NK-92 (cell line): ENCODE measurements at regions not wholly inside any gene's neighbourhood (a gene's known extent, or its start where the extent isn't known, plus 50 kb on each side); places are given as distances from the start of the nearest gene placed in this dataset.

Experiments
- DNase-seq: peaks from one replicate; lab custom pipeline; 2025; ENCODE audit not compliant: unreplicated experiment; lab: John Stamatoyannopoulos, UW

DNA sequence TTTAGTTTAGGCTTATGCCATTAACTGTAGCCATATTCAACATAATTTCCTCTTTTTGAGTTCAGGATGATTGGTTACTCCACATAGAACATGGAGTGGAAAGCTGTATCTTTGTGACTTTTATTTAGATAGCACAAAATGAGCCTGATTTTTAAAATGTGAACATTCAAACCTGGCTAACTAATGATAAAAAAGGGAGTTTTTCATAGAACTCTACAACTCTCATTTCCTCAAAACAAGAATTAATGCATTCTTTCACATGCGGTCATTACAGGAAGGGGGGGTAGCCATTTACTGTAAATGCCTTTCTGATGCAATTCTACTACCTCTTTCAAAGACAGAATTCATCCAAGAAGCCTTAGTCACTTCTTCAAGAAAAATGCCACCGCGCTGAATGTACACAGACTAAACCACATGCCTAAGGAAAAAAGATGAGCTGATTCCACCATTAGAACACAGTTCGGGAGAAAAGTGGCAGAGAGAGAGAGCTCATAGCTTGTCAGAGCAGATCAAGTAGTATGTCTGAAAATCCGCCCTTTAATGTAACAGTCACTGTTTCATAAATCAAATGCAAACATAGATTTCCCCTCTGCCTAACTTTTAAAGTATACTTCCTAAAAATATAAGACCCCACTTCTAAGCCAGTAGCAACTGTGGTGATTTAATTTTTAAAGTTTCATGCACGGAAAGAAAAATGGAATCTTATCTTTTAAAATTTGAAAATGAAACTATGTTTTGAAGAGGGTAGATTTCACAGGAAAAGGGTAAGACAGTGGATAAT, 226.4 kb upstream of the KLF14 start:
- DNase-seq: no peak

DNA sequence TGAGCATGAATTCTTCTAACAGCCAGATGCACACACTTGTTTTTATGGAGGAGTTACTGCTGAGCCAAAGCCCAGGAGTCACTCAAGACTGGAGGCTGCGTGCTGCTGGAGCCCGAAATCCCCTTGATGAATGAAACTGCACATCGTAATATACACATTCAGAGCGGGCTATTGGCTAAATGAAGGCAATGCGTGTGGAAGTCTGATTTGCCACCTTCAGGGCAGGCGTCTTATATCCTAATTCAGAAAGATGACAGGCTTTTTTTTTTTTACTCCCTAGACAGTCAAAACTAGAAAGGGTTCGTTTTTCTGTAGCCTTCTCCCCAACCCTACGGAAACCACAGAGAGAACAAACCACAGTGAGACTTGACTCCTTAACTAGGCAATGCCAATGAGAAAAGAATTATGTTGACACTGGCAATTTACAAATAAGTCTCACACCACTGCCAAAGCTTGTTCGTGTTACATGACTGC, 227.2 kb upstream of the KLF14 start:
- DNase-seq: no peak

DNA sequence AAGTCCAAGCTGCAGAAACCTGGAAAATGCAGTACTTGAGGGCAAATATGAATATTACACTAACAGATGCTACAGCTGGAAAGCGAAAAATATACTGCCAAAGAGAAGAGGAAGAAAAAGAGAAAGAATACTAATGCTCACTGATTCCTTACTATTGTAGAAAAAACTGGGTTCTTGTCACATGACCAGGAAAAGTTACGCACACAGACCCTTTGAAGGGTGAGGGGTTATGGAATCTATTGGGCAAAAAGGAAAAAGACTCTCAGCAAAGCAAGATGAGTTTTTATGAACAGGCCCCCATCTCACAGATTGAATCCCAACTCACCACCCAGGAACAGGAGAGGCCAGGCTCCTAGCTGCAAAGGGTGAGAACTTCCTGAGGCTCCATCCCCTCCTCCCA, 228.1 kb upstream of the KLF14 start:
- no peak for DNase-seq

DNA sequence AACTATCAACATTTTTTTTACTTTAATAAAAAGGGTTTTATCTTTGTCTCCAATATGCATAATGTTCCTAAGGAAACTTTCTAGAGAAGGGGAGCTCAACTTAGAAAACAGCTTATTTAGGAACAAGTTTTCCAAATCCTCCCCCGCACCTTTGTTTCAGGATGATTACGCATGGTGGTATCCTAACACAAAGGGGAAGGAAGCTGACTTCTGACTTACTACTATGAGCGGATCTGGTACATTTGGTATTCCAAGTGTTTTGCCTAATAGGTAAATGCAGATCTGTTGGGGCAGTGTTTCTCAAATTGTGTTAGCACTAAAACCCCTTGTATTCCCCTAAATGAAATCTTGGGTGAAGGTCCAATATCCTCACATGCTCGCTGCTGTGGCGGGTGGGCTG, 229.3 kb upstream of the KLF14 start:
- no peak for DNase-seq

DNA sequence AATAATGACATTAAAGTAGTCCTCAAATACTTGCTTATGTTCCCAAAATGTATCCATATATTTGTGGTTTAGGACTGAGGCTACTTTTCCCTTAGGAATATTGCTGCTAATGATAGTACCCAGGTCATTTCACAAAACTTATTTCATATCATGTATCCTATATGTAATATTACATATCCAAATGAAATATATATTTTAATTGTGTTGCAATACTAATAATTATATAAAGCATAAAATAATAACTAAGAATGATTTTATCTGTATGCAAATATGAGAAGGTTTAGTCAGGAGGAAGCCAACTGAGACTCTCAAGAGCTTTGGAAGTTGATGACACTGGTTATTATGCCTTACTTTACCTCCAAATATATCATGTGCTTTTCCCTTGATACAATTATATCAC, 231.5 kb upstream of the KLF14 start:
- DNase-seq: no peak

DNA sequence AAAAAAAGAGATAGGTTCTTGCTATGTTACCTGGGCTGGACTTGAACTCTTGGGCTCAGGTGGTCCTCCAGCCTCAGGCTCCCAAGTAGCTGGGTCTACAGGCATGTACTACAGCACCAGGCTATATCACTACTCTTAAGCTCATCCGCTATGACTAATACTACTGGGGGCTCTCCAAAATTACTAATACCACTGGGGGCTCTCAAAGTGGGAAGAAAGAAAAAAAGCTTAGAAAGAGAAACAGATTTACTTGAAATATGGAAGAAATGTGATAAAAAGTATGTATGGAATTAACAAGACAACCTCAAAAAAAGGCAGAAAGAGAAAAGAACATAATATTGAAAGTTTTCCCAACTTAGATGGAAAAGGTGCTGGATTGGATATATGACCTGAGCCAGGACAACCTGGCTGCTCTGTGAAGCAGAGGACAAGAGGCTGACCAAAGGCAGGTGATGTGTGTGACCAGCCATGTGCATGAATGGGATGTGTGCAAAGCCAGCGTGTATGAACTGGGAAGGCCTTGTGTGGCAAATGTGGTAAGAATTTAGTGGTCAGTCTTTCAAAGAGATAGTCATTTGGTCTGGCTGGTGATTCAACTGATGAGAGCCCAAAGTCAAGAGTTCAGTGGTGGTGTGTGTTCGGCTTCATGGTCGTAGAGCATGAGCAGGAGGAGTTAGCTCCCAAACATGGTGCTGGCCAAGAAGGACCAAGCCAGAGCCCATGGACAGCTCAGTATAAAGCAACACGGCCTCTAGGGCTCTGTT, 232.4 kb upstream of the KLF14 start:
- no peak for DNase-seq

DNA sequence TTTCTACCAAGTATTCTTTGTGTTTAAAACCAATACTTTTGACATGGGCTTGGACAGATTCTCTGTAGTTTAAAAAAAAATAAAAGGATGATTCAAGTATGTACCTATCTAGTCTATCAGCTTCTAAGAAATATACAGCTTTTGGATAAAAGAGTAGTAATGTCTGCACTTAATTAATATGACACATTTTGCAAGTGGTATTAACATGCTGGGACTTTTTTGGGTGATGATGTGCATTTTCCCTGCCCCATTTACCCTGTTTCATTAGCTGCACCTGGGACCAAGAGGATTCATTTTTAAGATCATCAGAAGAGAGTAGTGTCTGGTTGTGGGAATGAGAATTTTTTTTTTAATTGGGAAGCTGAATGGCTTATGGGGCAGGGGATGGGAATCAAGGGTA, 236.2 kb upstream of the KLF14 start:
- no peak for DNase-seq

DNA sequence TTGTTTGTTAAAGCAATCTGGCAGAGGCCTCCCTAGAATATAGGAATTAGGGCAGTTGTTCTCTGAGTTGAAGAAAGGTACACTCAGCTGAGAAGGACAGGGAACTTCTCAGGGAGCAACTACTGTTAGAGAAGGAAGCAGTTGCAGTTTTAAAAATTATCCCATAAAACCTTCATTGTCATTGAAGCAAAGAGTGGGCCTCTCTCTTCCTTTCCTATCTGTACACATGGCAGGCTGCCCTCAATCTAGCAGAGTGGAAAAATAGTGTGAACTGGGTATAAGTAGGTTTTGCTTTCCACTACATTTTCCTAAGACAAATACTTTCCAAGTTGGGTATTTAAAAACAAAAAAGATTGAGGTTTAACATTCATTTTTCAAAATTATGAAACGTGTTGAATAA, 236.7 kb upstream of the KLF14 start:
- no peak for DNase-seq

DNA sequence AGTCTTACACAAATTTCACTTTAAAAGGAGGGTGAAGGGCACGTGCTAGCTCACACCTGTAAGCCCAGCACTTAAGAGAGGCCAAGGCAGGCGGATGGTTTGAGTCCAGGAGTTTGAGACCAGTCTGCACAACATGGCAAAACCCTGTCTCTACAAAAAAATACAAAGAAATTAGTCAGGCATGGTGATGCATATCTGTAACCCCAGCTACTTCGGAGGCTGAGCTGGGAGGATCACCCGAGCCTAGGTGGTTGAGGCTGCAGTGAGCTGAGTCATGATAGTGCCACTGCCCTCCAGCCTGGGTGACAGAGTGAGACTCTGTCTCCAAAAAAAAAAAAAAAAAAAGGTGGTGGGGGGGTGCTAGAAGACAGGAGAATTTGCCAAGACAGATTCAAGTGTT, 237.3 kb upstream of the KLF14 start:
- DNase-seq: no peak

DNA sequence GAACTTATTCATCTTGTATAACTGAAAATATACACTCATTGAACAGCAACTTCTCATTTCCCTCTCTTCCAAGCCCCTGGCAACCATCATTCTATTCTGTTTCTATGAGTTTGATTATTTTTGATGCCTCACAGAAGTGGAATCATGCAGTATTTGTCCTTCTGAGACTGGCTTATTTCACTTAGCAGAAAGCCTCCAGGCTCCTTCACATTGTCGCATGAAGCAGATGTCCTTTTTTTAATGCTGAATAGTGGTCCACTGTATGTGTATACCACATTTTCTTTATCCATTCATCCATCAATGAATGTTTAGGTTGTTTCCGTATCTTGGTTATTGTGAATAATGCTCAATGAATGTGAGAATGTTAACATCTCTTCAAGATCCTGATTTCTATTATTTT, 238.2 kb upstream of the KLF14 start:
- no peak for DNase-seq

DNA sequence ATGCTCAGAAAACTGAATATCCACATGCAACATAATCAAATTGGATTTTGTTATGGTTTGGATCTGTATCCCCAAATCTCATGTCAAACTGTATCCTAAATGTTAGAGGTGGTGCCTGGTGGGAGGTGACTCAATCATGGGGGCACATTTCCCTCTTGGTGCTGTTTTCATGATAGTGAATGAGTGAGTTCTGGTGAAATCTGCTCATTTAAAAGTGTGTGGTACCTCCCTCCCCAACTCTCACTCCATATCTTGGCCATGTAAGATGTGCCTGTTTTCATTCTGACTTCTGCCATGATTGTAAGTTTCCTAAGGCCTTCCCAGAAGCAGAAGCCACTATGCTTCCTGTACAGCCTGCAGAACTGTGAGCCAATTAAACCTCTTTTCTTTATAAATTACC, 239.6 kb upstream of the KLF14 start:
- DNase-seq: no peak

DNA sequence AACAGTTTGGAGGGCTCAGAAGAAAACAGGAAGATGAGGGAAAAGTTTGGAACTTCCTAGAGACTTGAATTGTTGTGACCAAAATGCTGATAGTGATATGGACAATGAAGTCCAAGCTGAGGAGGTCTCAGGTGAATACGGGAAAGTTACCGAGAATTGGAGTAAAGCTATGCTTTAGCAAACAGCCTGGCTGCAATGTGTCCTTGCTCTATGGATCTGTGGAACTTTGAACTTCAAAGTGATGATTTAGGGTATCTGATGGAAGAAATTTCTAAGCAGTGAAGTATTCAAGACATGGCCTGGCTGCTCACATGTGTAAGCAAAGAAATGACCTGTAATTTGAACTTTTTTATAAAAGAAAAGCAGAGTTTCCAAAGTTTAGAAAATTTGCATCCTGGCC, 240.2 kb upstream of the KLF14 start:
- no peak for DNase-seq

DNA sequence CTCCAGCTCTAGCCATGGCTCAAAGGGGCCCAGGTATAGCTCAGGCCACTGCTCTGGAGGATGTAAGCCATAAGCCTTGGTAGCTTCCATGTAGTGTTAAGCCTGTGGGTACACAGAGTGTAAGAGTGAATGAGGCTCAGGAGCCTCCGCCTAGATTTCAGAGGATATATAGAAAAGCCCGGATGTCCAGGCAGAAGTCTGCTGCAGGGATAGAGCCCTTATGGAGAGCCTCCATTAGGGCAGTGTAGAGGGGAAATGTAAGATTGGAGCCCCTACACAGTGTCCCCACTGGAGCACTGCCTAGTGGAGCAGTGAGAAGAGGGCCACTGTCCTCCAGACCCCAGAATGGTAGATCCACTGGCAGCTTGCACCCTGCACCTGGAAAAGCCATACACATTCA, 240.8 kb upstream of the KLF14 start:
- no peak for DNase-seq

DNA sequence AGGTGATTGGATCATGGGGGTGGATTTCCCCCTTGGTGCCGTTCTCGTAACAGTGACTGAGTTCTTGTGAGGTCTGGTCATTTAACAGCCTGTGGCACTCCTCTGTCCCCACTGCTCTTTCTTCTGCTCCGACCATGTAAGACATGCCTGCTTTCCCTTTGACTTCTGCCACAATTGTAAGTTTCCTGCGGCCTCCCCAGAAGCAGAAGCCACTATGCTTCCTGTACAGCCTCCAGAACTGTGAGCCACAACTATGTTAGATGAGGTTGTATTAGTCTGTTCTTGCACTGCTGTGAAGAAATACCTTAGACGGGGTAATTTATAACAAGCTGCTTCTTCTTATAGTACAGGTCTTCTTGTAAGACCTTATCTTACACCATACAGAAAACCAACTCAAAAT, 241.7 kb upstream of the KLF14 start:
- DNase-seq: no peak

DNA sequence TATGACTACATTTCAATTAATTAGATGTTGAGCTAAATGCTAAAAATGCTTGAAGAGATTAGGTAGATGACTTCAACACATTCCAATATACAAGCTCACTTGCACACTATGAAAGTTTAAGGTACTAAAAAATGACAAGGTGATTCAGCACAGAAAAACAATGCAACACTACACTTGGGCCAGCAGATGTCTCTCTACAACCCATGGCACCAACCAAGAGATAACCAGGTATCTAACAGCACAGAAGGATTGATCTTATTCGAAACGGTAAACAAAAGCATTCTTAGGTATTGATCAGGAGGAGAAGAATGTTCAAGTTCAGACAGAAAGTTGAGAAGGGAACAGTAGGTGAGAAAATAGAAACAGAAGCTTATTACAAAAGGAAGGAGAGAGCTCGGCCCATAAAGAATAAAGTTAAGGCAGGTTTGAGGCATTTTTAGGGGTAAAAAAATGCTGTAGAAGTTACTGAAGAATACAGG, 248.2 kb upstream of the KLF14 start:
- no peak for DNase-seq

DNA sequence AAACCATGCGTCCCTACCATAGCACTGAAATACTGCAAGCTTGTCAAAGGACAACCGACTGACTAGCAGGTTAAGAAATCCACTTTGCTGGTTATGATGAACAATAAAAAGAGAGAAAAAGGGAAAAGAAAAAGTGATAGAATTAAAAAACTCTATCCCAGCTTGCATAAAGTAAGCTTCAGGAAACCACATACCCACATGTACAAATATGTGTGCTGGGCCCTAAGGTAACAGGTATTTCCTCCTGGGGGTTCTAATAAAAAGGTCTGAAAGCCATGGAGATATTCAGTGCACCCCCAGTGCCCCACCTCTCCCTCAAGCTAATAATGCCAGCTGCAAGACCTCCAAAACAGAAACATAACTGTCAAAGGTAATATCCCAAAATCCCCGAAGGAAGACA, 248.6 kb upstream of the KLF14 start:
- DNase-seq: no peak

DNA sequence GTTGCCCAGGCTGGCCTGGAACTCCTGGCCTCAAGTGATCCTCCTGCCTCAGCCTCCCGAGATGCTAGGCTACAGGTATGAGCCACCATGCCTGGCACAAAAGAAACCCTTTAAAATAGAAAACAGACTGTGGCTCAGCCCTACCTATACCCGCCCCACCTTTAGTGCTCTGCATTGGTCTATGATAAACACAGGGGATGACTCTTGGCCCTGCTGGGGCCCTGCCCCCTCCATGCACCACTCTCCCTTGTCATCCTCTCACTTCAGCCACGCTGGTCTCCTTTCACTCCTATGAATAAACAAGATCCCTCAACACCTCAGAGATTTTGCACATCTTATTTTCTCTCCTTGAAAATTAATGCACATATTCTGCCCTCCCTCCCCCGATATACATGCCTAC, 251.4 kb upstream of the KLF14 start:
- no peak for DNase-seq

DNA sequence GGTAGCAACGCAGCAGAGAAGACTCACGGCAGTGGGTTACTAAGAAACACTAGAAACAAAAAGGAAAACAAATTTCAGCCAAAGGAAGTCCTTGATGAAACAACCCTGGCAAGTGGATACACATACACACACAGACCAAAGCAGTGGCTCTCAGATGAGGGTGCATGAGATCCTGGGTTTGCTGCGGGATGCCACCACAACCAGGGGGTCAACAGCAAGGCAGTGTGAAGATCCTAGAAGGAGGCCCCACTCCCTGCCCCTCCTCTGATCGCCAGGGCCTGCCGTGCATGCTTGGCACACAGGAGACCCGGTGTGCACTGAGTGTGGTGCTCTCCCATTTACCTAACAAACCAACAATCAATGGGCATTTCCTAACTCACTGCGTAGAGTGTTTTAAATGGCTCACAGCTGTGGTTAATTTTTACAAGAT, 252.3 kb upstream of the KLF14 start:
- DNase-seq: no peak

DNA sequence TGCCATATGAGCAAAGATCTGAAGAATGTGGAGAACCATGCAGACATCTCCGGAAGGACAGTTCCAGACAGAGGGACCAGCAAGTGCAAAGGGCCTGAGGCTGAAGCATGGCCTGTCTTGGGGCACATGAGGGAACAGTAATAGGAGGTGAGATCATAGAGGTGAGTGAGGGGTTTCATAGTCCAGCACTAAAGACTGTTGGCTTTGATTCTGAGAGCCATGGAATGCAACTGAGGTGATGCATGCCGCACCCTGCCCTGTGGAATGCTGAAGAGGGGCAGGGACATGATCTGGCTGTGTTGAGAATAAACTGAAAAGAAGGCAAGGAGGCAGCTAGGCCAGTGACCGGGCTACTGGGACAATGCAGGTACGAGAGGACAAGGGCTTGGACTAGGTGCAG, 253.1 kb upstream of the KLF14 start:
- DNase-seq: no peak

DNA sequence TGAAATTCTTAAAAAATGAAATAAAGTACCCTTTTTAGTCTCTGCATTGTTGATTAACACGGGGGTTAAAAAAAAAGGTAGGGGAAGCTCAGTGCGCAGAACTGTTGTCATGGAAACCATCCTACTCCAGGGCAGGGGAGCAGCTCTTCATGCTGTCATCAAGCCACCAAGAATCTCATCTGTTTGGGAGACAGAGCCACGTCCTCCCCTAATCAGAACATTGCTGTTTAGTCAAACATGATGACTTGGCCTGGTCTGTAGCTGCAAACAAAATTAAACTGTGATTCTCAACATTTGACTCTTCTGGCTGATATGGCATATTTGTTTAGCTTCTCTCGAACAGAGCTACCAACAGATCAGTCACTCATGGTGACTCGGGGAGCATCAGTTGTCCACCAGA, 254.4 kb upstream of the KLF14 start:
- no peak for DNase-seq

DNA sequence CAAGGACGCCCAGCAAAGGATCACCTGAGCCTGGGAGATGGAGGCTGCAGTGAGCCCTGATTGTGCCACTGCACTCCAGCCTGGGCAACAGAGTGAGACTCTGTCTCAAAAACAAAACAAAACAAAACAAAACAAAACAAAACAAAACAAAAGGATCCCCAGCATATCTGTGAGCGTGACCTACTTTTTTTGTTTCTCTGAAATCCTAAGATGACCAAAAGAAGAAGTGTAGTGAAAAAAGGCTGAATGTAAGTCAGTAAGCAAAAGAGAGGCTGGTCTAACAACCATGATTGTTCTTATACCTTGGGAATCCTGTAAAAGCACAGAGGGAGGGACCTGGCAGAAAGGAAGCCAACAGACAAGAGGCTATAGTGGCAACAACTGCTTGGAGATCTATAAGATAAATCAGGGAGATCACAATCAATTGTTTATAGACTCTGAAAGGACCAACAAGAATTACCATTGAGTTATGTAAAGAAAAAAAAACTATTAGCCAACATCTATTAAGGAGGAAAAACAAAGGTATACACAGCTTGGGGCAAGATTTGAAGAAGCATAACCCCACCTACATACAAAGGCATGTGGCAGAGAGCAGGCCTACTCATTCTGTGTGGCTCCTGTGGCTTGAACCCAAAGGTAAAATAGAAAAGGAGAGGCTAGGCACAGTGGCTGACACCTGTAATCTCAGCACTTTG, 255.2 kb upstream of the KLF14 start:
- DNase-seq: no peak
